Osteoblast (primary cell): ENCODE measurements at regions not wholly inside any gene's neighbourhood (a gene's known extent, or its start where the extent isn't known, plus 50 kb on each side); places are given as distances from the start of the nearest gene placed in this dataset.
A peak's percentile ranks its signal among the peaks of the same experiment; 100 is the strongest.

Experiments used
- DNase-seq: peaks from one replicate; pipeline ENCODE4 v3.0.0; 2011; ENCODE audit warnings: low spot score, mixed read lengths; ENCODE audit not compliant: insufficient read length; ENCODE audit errors: missing footprints
- H2AFZ ChIP-seq: 2 replicates; pipeline ENCODE4 v1.6.0; 2011; ENCODE audit warnings: mild to moderate bottlenecking, low read length
- H3K27ac ChIP-seq: 2 replicates; pipeline ENCODE4 v1.5.1; 2011; ENCODE audit warnings: mild to moderate bottlenecking, low read depth, low read length, moderate library complexity
- H3K27me3 ChIP-seq: 2 replicates; pipeline ENCODE4 v1.6.0; 2012; ENCODE audit warnings: mild to moderate bottlenecking, control low read depth, inconsistent platforms, low read length, moderate library complexity; ENCODE audit not compliant: insufficient read depth
- H3K36me3 ChIP-seq: 2 replicates; pipeline ENCODE4 v1.5.1; 2011; ENCODE audit warnings: mild to moderate bottlenecking, low read length, control low read depth, moderate library complexity; ENCODE audit not compliant: insufficient read depth
- H3K4me1 ChIP-seq: 2 replicates; pipeline ENCODE4 v1.5.1; 2011; ENCODE audit warnings: mild to moderate bottlenecking, low read length, control low read depth, moderate library complexity; ENCODE audit not compliant: insufficient read depth
- H3K4me2 ChIP-seq: 2 replicates; pipeline ENCODE4 v1.6.0; 2011; ENCODE audit warnings: mild to moderate bottlenecking, low read length; ENCODE audit not compliant: insufficient read depth
- H3K4me3 ChIP-seq: fragments of 200-600 bp; sonication (generic); 3 replicates; pipeline ENCODE4 v1.5.1; 2012; ENCODE audit warnings: mild to moderate bottlenecking, low read length, inconsistent platforms; ENCODE audit not compliant: insufficient read depth
- H3K79me2 ChIP-seq: 2 replicates; pipeline ENCODE4 v1.6.0; 2012; ENCODE audit warnings: mild to moderate bottlenecking, low read length, control low read depth, inconsistent platforms; ENCODE audit not compliant: insufficient read depth
- H3K9me3 ChIP-seq: 2 replicates; pipeline ENCODE4 v1.5.1; 2011; ENCODE audit warnings: low read depth, low read length, control low read depth
- H4K20me1 ChIP-seq: 2 replicates; pipeline ENCODE4 v1.6.0; 2012; ENCODE audit warnings: mild to moderate bottlenecking, low read length, control low read depth; ENCODE audit not compliant: insufficient read depth
- TF ChIP-seq, protein P1 (sequence below): IDR thresholded peaks from 2 replicates; pipeline ENCODE4 v1.5.1; 2011; ENCODE audit warnings: mild to moderate bottlenecking, low read depth, low read length, moderate library complexity; ENCODE audit errors: extremely low read depth

DNA sequence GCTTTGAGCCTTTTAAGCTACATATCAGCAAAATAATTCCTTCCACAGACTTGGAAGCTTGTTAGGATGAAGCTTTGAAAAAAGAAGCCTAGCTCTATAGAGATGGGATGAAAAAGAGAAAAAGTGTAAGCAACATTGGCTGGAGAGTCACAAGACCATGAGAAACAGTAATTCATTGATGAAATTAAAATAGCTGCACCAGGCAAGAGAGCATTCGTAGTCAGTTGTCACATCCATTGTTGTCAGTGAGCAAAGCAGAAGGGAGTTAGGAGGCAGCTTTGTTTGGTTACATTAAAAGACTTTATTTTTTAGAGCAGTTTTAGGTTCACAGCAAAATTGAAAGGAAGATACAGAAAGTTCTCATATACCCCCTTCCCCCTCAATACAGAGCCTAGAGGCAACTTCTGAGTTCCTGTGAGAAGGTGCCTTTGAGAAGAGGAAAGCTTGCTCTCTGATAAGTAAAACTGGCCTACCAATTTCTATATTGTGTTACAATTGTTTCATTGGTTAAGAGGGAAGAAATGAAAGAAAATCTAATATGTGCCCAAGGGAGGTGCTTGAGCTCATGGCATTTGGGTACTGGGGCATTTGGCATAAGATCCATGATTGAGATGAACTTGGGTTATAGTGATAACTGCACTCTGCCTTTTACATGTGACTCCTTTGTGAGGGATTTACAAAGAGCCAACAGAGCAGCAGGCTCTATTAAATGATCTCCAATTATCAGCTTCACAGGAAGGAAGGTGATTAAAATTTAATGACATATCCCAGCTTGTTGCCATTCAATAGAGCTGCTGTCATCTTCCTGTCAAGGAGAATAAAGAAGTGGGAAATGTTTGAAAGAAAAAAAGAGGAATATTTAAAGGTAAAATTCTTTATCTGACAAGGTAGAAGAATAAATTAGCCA, 361.3 kb upstream of the TMTC1 start:
- Histone ChIP-seq H3K79me2 (no peaks in the 10 kb centered on the region), H3K9me3 (no peaks in the 10 kb centered on the region), H4K20me1 (no peaks in the 10 kb centered on the region), H3K27me3 (no peaks in the 10 kb centered on the region), H3K4me2 (no peak overlapping the region), H3K4me1 (peaks cover 13% of the 10 kb centered on the region), H2AFZ (no peak overlapping the region), H3K27ac (no peak overlapping the region), H3K4me3 (no peak overlapping the region), H3K36me3 (no peaks in the 10 kb centered on the region)
- DNase-seq: no peak
- TF ChIP-seq, protein P1, sequence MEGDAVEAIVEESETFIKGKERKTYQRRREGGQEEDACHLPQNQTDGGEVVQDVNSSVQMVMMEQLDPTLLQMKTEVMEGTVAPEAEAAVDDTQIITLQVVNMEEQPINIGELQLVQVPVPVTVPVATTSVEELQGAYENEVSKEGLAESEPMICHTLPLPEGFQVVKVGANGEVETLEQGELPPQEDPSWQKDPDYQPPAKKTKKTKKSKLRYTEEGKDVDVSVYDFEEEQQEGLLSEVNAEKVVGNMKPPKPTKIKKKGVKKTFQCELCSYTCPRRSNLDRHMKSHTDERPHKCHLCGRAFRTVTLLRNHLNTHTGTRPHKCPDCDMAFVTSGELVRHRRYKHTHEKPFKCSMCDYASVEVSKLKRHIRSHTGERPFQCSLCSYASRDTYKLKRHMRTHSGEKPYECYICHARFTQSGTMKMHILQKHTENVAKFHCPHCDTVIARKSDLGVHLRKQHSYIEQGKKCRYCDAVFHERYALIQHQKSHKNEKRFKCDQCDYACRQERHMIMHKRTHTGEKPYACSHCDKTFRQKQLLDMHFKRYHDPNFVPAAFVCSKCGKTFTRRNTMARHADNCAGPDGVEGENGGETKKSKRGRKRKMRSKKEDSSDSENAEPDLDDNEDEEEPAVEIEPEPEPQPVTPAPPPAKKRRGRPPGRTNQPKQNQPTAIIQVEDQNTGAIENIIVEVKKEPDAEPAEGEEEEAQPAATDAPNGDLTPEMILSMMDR: no peak

DNA sequence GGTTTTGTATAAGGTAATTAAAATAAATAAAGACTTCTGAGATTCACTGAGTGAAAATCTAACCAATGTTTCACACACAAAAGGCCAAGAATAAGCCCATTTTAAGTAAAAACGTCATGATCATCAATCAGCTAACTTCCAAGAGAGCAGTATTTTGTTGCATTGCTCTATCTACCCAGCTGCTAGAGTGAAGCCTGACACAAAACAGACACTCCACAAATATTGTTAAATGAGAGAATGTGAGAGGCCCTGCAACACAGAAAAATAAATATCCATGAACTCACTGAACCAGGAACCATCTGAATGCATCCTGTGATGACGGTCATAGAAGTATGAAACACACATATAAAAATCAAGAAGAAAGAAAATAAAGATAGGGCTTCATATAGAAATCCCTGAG, 358.6 kb upstream of the TMTC1 start:
- H3K79me2 ChIP-seq: no peaks in the 10 kb centered on the region
- H3K4me2 ChIP-seq: no peak overlapping the region
- TF ChIP-seq, protein P1: no peak
- peaks cover 13% of the 10 kb centered on the region for H3K4me1 ChIP-seq
- no peak overlapping the region for H3K4me3 ChIP-seq
- no peak for DNase-seq
- no peak overlapping the region for H3K27ac ChIP-seq
- no peaks in the 10 kb centered on the region for H3K9me3 ChIP-seq
- no peaks in the 10 kb centered on the region for H3K27me3 ChIP-seq
- H4K20me1 ChIP-seq: no peaks in the 10 kb centered on the region
- H3K36me3 ChIP-seq: no peaks in the 10 kb centered on the region
- H2AFZ ChIP-seq: no peak overlapping the region

DNA sequence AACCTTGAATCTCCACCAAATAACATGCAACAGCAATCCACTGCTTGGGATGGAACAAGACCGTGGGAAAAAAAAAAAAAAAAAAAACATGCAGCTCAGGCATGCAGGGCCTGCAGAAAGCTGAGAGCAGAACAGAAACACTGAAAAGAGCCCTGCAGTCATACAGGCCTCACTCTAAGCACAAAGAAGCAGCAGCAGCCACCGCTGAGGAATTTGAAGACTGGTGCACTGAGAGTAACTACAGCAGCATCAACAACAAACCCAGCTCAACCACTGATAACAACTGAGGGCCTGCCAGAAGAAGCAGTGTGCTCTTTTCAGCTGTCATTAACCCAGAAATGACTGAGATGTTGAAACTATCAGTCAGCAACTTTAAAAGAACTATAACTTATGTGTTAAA, 354.7 kb upstream of the TMTC1 start:
- H3K27me3 ChIP-seq: no peaks in the 10 kb centered on the region
- no peak overlapping the region for H3K4me2 ChIP-seq
- no peaks in the 10 kb centered on the region for H3K4me1 ChIP-seq
- TF ChIP-seq, protein P1: no peak
- no peak overlapping the region for H3K4me3 ChIP-seq
- no peaks in the 10 kb centered on the region for H3K79me2 ChIP-seq
- DNase-seq: peak; percentile 21
- no peaks in the 10 kb centered on the region for H3K9me3 ChIP-seq
- H2AFZ ChIP-seq: no peak overlapping the region
- H4K20me1 ChIP-seq: no peaks in the 10 kb centered on the region
- H3K36me3 ChIP-seq: no peaks in the 10 kb centered on the region
- no peak overlapping the region for H3K27ac ChIP-seq

DNA sequence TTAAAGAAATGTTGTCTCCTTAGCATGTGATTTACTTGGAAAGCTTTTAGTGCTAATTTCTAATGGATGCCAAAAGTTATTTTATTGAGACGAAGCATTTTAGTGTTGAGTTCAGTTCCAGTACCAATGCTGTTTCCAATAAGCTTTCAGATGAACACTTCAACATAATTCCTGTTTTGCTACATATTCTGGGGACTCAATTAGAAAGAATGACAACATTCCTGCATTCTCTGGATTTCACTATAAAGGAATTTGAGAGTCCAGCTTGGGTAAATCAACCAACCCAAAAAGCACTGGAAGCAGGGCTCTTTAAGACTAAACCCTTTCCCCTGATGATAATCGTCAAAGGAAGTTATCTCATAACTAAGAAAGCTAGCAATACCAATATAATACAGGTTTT, 353.0 kb upstream of the TMTC1 start:
- Histone ChIP-seq H4K20me1 (no peaks in the 10 kb centered on the region), H3K4me1 (no peaks in the 10 kb centered on the region), H3K36me3 (no peaks in the 10 kb centered on the region), H3K79me2 (no peaks in the 10 kb centered on the region), H3K4me2 (no peak overlapping the region), H3K4me3 (no peak overlapping the region), H3K27me3 (no peaks in the 10 kb centered on the region), H2AFZ (no peak overlapping the region), H3K9me3 (no peaks in the 10 kb centered on the region), H3K27ac (no peak overlapping the region)
- TF ChIP-seq, protein P1: no peak
- no peak for DNase-seq
